ENCODE measurements at regions not wholly inside any gene's neighbourhood (a gene's known extent, or its start where the extent isn't known, plus 50 kb on each side); places are given as distances from the start of the nearest gene placed in this dataset.

DNA sequence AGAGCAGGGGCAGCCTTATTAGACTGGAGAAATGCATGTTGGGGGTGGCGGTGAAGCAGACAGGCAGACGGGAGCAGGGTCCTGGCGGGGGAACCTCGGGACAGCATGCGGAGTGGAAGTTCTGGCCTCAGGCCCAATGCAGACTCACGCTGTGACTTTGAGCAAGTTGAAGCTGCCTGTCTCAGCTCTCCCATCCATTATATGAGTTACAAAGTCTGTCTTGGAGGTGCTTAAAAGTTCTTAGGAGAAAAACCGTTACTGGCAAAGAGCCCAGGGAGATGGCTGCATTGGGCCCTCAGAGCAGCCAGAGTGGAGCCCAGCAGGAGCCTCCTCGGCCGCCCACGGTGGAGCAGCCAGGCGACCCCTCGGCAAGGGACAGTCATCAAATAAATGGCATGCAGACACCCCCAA, 509.5 kb downstream of the PLXNA4 start:
- TF ChIP-seq, protein P1, sequence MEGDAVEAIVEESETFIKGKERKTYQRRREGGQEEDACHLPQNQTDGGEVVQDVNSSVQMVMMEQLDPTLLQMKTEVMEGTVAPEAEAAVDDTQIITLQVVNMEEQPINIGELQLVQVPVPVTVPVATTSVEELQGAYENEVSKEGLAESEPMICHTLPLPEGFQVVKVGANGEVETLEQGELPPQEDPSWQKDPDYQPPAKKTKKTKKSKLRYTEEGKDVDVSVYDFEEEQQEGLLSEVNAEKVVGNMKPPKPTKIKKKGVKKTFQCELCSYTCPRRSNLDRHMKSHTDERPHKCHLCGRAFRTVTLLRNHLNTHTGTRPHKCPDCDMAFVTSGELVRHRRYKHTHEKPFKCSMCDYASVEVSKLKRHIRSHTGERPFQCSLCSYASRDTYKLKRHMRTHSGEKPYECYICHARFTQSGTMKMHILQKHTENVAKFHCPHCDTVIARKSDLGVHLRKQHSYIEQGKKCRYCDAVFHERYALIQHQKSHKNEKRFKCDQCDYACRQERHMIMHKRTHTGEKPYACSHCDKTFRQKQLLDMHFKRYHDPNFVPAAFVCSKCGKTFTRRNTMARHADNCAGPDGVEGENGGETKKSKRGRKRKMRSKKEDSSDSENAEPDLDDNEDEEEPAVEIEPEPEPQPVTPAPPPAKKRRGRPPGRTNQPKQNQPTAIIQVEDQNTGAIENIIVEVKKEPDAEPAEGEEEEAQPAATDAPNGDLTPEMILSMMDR (conservative IDR thresholded peaks at IDR 0.05; ENCODE audit: low read length) = no peak
- no peak for TF ChIP-seq EZH2phosphoT487 (IDR thresholded peaks at IDR 0.05; ENCODE audit: borderline replicate concordance)
